Eye (tissue), 1 donor: ENCODE measurements at regions not wholly inside any gene's neighbourhood (a gene's known extent, or its start where the extent isn't known, plus 50 kb on each side); places are given as distances from the start of the nearest gene placed in this dataset.

Experiments used
- DNase-seq: peaks from one replicate; pipeline ENCODE4 v3.0.0-alpha.2; 2015

GRCh38 chr13:73603646-73604045 lies 530.6 kb downstream of the KLF12 start:
- no peak for DNase-seq

- no peak for DNase-seq
Observed at GRCh38 chr13:73602295-73602694, 531.9 kb downstream of the KLF12 start.

- no peak for DNase-seq
Observed at GRCh38 chr13:73601708-73602107, 532.5 kb downstream of the KLF12 start.

- DNase-seq, result no peak
Observed at GRCh38 chr13:73599232-73600128, 534.7 kb downstream of the KLF12 start.

GRCh38 chr13:73598020-73598712 lies 536.0 kb downstream of the KLF12 start:
- no peak for DNase-seq

- no peak for DNase-seq
Observed at GRCh38 chr13:73596382-73596781, 537.6 kb downstream of the KLF5 start.

- DNase-seq, result no peak
Observed at GRCh38 chr13:73593199-73593765, 534.5 kb downstream of the KLF5 start.

GRCh38 chr13:73591861-73592260 lies 533.1 kb downstream of the KLF5 start:
- DNase-seq, result no peak

- no peak for DNase-seq
Observed at GRCh38 chr13:73590795-73591194, 532.0 kb downstream of the KLF5 start.

- no peak for DNase-seq
Observed at GRCh38 chr13:73585236-73585635, 526.4 kb downstream of the KLF5 start.

GRCh38 chr13:73583331-73583730 lies 524.5 kb downstream of the KLF5 start:
- DNase-seq, result no peak

- DNase-seq, result no peak
Observed at GRCh38 chr13:73580513-73581267, 521.9 kb downstream of the KLF5 start.

GRCh38 chr13:73579574-73580274 lies 520.9 kb downstream of the KLF5 start:
- DNase-seq, result no peak

GRCh38 chr13:73578251-73578875 lies 519.6 kb downstream of the KLF5 start:
- DNase-seq, result no peak

- DNase-seq, result no peak
Observed at GRCh38 chr13:73576291-73576690, 517.5 kb downstream of the KLF5 start.

GRCh38 chr13:73572824-73573223 lies 514.0 kb downstream of the KLF5 start:
- no peak for DNase-seq

- DNase-seq, result no peak
Observed at GRCh38 chr13:73571376-73571775, 512.6 kb downstream of the KLF5 start.

- DNase-seq, result no peak
Observed at GRCh38 chr13:73556902-73557301, 498.1 kb downstream of the KLF5 start.

GRCh38 chr13:73556128-73556527 lies 497.3 kb downstream of the KLF5 start:
- DNase-seq, result no peak

- DNase-seq, result no peak
Observed at GRCh38 chr13:73551736-73552135, 492.9 kb downstream of the KLF5 start.

- DNase-seq, result no peak
Observed at GRCh38 chr13:73549717-73550116, 490.9 kb downstream of the KLF5 start.

- DNase-seq, result no peak
Observed at GRCh38 chr13:73548449-73548848, 489.6 kb downstream of the KLF5 start.
